GM18873 (cell line): ENCODE measurements at regions not wholly inside any gene's neighbourhood (a gene's known extent, or its start where the extent isn't known, plus 50 kb on each side); places are given as distances from the start of the nearest gene placed in this dataset.
"Not testable (repeated sequence)": the region's sequence is repeated elsewhere in the genome, so short reads cannot be mapped to it uniquely, and the experiment has no call there.

ENCODE experiments used
- ATAC-seq: cut with Tn5 transposase; IDR thresholded peaks from one replicate; pipeline ENCODE4 v1.9.1; 2021; ENCODE audit warnings: mild to moderate bottlenecking, moderate library complexity, moderate number of reproducible peaks; ENCODE audit not compliant: unreplicated experiment, low FRiP score

DNA sequence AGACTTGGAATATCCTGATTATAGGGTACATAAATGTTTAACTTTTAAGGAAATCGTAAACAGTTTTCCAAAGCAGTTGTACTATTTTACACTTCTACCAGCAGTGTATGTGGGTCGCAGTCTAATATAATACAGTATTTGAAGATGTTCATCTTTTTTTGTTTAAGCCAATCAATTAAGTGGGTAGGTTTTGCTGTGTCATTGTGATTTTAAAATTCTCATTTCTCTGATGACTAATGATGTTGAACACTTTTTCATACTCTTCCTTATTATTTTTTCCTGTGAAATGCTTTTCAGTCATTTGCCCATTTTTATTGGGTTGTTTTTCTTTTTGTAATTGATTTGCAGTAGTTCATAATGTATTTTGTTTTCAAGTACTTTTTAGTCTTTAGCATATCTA lies 2689.7 kb downstream of the PCDH9 start:
- ATAC-seq, result no peak

GRCh38 chr13:64538711-64539110 lies 2691.4 kb downstream of the PCDH9 start:
- no peak for ATAC-seq

DNA sequence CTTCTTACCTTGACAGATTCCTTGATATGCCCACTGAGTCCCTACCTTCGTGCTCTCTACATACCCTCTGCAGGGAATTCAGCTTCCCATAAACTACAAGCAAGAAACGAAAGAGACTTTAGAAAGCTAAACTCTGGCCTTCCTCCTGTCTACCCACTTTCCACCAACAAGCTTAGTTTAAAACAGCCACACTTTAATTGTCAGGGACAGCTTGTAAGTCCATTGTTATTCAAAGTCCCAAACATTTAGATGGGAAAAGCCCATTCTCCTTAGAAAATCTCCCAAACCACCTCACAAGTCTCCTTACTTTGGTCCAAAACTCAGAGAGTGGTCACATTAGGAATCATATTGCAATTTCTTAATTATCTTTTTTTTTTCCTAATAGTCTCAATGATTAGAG lies 2695.8 kb downstream of the PCDH9 start:
- ATAC-seq, result no peak

- ATAC-seq, result no peak
Measured at GRCh38 chr13:64531400-64531799, 2698.7 kb downstream of the PCDH9 start.

- no peak for ATAC-seq
Measured at GRCh38 chr13:64529874-64530485, 2700.2 kb downstream of the PCDH9 start.

DNA sequence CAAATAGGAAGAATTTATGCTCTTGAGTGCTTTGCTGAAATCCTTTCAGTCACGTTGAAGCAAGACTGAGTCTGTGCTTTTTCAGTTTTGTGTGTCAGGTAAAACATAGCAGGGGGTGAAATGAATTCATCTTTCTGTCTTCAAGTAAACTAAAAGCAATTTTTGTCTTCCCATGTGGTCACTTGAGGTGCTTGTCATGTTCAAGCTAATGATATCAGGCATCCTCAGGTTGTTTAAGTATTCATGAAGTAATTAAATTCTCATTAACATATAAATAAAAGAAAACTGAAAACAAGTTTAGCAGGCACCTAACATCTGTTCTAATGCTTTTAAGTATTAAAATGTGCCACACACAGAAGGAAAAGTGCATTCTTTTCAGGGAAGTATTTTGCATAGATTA lies 2701.3 kb downstream of the PCDH9 start:
- ATAC-seq, result no peak

GRCh38 chr13:64527561-64527960 lies 2702.6 kb downstream of the PCDH9 start:
- ATAC-seq, result no peak

- no peak for ATAC-seq
Measured at GRCh38 chr13:64525687-64526086, 2704.4 kb downstream of the PCDH9 start.

DNA sequence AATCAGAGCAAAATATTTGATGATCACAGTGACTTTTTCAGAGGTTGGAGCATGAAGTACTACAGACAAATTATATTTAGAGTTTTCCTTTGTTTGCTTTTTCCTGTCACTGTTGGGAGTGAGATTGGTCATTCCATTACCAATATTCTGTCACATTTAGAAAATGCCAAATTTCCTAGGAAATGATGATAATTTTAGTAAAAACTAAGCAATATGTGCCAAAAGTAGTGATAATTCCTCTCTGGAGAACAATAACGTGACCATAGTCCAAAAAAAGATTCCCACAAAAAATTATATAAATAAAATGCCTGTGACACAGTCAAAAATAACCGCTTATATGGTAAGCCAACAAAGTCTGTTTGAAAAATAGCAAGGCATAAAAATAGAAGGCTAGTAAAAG lies 2719.4 kb downstream of the PCDH9 start:
- ATAC-seq, result no peak

GRCh38 chr13:64506246-64506645 lies 2723.9 kb downstream of the PCDH9 start:
- no peak for ATAC-seq

DNA sequence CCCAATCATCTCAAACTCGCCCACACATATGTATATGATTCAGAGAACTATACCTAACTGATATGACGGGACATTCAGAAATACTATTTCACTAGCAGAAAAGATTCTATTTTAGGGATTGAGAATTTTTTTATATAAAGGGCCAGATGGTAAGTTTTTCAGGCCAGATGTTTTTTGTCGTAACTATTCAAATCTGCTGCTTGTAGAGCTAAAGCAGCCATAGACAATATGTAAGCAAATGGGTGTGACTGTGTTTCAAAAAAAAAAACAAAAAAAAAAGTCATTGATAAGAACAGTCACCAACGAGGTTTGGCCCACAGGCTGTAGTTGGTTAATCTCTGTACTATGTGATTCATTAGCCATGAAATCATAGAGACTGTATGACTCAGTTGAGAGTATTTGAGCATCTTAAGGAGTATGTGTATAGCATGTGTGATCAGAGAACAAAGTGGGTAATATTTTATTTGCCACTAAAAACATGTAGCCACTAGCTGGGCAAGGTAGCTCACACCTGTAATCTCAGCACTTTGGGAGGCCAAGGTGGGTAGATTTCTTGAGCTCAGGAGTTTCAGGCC lies 2724.7 kb downstream of the PCDH9 start:
- no peak for ATAC-seq

DNA sequence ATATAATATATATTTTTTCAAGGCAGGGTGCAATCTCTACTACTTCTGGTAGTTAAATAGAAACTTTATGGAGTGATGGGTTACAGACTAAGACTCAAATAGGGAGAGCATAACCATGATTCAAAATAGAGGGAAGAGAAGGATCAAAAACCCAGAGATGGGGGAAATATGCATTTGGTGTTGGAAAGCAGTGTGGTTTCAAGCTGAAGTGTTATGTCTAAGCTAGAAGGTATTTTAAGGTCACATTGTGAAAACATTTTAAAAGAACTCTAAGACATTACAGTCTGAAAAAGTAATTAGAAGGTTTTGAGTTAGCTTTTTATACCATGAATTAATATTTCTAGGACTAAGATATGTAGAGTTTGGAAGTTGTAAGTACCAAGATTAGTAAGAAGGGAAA lies 2741.4 kb downstream of the PCDH9 start:
- ATAC-seq, result no peak

GRCh38 chr13:64482373-64482772 lies 2747.8 kb downstream of the PCDH9 start:
- no peak for ATAC-seq

GRCh38 chr13:64480672-64481071 lies 2749.5 kb downstream of the PCDH9 start:
- ATAC-seq, result no peak

GRCh38 chr13:64480211-64480610 lies 2749.9 kb downstream of the PCDH9 start:
- no peak for ATAC-seq

DNA sequence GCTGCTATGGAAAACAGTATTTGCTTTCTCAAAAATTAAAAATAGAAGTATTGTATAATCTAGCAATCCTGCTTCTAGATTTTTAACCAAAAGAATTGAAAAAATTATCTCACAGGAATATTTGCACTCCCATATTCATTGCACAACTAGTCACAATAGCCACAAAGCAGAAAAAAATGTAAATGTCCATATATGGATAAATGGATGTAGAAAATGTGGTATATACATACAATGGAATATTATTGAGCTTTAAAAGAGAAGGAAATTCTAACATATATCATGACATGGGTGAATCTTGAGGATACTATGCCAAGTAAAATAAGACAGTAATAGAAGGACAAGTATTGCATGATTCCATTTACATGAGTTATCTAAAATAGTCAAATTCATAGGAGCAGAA lies 2753.0 kb downstream of the PCDH9 start:
- no peak for ATAC-seq

DNA sequence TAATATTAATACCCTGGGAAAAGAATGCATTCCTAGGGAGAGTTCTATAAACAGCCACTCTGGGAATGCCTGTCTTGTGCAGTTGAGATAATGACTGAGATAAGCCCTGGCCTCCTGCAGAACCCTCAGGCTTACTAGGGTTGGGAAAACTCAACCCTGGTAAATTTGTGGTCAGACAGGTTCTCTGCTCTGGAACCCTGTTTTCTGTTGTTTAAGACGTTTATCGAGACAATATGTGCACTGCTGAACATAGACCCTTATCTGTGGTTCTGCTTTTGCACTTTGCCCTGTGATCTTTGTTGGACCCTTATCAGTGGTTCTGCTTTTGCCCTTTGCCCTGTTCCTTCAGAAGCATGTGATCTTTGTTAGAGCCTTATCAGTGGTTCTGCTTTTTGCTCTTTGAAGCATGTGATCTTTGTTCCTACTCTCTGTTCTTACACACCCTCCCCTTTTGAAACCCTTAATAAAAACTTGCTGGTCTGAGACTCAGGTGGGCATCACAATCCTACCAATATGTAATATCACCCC lies 2754.0 kb downstream of the PCDH9 start:
- not testable (repeated sequence) for ATAC-seq

DNA sequence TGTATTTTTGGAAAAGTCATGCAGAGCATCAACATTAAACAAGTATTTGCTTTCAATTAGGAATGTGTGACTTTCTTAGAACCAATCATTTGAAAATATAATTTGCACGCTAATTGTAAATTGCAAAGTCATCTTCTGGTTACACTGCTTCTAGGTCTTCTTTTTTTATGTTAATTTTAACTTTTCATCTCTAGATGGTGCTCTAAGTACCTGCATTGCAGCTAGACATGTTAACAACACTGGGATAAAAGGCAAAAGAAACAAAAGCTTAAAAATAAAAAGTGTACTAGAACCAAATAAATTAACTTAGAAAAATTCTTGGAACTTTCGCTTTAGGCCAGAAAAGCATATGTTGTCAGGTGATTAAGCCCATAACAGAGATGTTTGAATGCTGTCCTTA lies 2758.2 kb downstream of the PCDH9 start:
- ATAC-seq, result no peak

DNA sequence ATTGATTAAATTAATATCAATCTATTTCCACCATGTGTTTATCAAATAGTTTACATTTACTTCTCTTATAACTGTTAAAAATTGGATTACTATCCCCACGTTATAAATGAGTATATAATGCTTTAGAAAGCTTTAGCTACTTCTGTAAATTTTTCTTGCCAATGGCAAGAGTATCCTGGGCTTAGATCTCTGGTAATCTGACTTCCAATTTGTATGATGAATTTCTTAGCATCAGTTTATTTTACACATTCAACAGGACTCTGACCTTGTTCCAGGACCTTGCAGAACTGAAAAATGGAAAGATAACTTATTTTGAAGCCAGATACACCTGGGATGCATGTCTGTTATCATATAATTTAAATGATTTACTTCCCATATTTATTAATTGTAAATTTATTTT lies 2759.4 kb downstream of the PCDH9 start:
- no peak for ATAC-seq

- ATAC-seq, result no peak
Measured at GRCh38 chr13:64459778-64460177, 2770.4 kb downstream of the PCDH9 start.

DNA sequence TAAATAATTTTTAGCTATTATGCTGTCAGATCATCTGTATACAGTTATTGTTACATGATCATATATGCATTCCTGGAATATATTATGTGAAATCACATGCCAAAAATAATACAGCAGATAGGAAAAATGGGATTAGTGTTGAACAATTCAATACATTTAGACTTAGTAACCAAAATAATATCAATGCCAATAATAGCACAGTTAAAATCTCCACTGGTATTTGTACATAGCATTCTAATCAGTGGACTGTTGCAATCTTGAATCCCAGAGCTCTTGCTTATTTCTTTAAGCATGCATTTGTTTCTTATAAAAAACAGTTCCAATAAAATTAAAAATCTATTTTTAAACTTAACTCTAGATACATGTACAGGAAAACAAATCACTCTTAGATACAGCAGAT lies 2772.2 kb downstream of the PCDH9 start:
- no peak for ATAC-seq

DNA sequence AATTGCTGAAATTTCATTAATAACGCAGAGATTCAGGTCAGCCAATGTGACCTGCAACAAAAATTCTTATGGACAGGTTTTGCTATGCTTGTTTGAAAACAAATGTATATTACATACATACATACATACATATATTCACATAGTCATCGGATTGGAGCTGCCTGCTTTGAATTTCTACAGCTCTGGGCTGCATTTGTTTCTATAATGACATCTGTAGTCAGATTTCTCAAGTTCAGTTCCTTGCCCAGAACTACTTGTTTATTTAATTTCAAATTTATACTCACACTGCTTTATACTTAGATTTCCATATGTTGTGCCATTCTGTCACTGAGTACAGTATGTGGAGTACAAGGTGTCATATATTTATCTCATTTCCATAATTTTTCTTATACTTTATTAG lies 2775.0 kb downstream of the PCDH9 start:
- no peak for ATAC-seq
